ENCODE measurements at regions not wholly inside any gene's neighbourhood (a gene's known extent, or its start where the extent isn't known, plus 50 kb on each side); places are given as distances from the start of the nearest gene placed in this dataset.
A peak's percentile ranks its signal among the peaks of the same experiment; 100 is the strongest.

DNA sequence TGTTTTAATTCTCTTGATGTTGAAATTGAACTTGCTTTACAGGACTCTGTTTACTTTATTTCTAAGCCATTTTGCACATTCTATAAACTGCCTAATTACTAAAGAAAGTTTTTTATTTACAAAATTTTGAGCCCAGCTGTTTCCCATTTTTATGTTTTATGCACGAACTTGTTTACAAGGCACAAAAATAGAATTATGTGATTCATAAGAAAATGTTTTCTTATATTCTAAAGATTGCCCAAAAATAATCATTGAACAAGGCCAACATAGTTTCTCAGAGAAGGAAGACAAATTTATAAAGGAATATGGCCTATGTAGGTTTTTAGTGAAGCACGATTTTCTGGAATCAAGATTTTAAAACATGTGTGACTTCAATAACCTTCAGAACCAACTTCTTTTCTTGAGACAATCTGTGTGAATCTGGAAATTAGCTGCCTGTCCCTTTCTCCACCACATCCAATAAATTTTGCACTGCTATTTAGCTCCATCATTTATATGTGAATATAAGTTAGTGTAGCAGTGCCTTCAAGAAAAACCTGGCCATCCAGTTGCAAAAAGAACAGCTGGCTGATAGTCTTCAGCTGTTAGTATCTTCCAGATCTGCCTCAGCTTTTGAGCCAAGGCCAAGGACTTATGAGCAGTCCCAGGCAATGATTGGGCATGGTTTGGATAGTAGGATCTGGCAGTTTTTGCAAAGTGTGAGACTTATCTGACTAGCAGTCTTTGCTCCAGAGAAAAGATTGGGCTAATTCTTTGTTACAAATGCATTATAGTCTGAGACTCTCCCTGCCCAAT, 253.2 kb upstream of the COL3A1 start:
- DNase-seq (ENCODE audit: low spot score): no peak

DNA sequence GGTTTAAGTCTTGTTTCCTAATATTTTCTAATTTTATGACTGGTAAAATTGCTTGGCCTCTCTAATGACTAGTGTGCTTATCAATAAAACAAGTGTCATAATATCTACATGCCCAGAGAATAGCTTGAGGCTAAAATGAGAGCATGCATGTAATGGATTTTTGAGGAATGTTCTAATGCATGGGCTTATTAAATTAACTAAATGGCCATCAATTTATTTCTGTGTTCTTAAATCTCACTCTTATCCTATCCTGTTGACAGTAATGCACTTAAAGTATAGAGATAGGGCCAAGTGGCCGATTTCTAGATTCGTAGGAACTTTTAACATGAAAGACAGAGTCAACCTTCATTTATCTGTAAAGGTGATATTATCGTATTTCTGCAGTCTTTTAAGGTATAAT, 252.4 kb upstream of the COL3A1 start:
- no peak for DNase-seq (ENCODE audit: low spot score)

DNA sequence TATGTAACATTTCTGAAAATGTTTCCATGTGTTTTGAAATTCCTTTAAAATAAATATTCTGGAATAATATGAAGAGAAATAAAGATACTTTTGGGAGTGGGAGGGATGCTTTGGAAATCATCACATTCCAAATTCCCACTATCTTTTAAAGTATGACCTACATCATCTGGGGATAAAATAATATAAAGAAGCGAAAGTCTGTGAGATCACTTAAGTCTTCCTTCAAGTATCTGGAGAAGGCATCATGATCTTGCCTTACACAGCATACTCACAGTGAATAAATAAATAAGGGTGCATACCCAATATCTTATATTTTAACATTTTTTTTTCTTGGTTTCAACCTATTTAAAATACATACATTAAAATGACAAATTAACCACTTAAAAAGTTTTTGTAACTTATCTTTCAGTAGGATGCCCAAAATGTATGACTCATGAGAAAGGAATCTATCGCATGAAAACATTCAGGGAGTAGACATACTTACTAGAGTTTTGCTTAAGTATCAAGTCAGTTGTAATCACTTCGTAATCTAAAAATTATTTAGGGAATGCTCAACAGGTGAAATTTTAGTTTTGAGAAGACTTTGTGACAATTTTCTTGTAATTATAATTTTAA, 248.3 kb upstream of the COL3A1 start:
- no peak for DNase-seq (ENCODE audit: low spot score)

DNA sequence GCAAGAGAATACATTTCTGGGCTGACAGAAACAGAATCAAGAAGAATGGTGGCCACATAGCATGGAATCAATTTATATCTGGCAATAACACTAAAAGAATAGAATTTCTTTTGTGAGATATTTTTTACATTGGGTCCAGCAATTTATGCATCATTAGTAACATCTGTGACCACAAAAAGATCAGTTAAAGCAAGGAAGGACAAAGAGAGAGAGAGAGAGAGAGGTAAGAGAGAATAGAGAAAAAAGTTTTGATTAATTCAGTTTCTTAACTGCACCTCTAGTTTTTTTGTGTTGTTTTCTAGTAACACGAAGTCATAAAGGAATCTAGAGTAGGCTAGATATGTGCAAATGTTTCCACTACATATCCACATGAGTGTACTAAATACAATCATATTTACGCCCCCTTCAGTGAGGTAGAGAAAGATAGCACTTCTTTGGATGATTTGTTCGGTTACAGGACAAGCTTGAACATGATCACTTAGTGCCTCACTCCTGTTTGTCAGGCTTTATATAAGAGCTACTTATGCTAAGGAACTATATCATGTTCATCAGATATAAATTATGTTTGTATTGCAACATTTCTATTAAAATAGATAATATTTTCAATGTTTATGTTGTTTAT, 247.4 kb upstream of the COL3A1 start:
- DNase-seq (ENCODE audit: low spot score): no peak

DNA sequence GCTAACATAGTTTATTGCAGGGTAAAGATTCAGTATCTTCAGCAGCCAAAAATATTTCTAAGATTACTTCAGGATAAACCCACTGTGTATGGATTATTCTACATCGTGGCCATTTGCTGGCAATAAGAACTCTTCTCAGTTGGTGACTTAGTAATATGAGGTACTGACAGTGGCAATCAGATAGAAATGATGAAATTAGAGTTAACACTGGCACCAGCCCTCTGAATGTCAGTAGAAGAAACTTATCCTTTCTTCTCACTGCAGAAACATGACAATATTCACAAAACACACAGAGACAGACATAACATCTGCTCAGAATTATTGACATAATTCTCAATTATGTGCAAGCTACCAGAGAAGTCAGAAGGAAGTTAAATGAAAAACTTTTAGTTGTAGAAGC, 246.3 kb upstream of the COL3A1 start:
- DNase-seq (ENCODE audit: low spot score): no peak

DNA sequence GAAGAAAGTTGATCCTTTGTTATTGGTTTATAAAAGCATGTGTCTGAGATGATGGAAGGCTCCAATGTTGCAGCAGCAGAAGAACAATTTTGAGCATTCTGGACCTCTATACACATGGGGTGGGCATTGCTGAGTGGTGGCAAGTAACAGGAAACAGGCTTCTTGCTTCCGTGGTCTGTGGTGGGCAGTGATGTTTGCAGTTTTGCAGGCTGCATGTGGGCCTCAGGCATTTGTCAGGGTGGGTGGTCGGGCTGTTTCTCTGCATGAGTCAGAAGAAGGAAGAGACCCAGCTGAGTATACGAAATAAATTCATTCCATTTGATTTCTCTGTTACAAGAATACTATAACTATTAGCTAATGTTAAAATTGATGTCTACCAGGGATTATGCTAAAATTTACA, 239.5 kb upstream of the COL3A1 start:
- peak; percentile 27 for DNase-seq (ENCODE audit: low spot score)

DNA sequence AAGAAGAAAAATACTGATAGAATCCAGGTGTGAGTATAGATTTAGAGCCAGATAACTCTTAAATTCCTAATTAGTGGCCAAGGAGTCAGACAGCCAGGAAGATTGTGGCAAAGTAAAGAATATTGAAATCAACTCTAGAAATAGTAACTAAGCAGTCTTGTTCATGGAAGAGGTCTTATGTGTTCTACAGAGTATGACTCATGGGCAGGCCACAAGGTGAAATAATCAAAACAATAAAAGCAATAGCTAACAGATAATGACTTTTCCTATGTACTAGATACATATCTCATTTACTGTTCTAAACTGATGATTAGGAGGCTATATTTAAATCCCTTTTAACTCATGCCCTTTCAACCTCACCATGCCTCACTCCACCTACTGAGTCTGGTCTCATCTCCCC, 227.4 kb upstream of the COL3A1 start:
- no peak for DNase-seq (ENCODE audit: low spot score)

DNA sequence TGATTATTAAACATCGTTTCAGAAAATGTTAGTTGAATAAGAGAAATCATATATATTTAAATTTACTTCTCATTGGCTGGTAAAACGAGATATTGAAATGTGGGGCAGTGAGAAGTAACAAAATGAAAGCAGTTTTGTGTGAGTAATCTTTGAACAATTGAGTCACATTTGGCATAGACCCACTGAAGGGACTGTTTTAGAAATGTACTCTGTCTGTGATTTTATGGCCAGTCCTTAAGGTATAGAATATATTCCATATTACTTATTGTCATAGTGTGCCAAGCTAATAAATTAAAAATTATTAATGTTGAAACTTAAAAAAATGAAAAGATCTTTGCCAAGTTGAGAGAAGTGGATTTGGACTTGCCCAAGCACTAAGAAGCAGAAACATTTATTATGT, 222.4 kb upstream of the COL3A1 start:
- DNase-seq (ENCODE audit: low spot score): no peak

DNA sequence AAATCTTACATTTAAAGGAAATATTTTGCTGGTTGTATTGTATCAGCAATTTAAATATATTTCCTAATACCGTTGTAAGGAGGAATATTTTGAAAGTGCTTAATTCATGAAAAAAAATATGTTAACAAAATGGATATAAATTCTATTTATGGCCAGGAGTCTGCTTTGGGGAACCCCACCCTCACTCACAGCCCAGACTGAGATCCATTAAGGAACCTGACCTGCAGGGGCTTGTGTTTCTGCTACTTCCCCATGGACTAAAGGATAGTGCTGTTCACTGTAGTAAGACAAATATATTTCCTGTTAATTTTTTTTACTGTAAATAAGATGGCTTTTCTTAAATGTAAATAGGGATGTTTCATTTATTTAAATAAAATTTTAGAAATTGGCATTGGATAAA, 221.9 kb upstream of the COL3A1 start:
- DNase-seq (ENCODE audit: low spot score): no peak

DNA sequence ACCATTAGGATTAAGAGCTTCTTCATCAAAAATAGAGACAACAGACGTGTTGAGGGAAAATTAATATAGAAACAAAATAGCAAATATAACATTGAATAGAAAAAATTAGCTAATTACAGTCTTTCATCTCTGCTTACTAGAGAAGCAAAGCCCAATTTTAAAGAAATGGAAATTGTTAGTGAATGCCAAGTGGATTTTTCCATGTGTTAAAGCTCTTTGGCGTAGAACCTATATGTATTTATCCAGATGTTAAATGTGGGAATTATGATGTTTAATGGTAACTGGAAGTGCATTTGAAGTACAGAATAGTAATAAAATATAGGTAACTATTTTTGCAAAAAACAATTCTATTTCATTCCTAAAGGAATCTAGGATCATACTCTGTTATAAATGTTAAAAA, 212.0 kb upstream of the COL3A1 start:
- DNase-seq (ENCODE audit: low spot score): no peak

DNA sequence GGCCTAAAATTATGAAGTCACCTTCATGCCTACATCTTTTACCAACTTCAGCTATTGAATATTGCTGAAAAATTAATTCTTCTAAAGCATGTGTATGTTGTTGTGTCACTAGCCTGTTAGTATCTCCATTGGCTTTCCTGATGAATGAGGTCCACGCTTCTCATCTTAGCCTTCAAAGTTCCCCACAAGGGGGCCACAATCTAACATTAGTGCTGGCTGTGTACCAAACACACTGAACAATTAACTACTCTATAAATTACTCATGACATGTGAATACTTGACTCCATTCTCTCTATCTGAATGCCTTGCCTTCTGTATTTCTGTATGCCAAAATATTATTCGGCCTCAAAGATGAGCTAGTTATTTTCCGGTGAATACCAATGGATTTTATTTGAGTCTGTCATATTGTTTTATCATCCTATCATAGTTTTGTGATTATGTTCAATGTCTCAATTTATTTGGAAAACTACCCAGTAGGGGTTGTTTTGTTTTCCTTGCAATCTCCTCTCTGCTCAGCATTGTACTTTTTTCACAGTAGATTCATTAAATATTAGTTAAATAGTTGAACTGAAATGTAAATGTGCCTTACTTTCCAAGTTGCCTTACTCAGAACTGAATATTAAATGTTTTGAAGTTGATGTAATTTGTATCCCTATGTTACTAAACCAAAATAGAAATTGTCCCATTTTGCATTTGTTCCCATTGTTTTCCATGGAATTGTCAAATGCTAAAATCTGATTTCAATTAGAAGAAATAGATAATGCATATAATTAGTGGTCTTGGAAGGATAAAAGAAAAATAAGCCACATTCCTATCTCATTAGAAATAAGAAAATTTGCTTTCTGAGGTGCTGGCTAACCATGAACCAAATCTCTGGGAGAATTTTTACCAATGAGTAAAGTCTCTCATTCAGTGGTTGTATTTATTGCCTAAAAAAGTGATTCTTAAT, 208.4 kb upstream of the COL3A1 start:
- peak; percentile 19 for DNase-seq (ENCODE audit: low spot score)

DNA sequence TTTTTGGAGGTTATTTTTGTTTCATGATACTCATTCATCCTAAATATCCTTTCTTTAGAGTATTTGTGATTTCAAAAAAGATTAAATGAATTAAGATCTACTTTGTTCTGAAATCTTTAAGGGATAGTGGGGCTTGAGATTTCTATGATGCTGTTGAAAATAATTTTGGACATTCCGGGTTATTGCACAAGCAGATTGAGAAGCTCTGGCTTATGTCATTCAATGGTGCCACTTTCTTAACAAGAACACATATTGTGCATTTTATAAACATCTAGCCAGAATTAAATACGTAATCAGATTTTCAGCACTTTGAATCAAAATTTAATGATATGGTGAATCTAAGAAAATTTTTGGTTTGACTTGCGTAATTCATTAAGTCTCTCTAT, 207.7 kb upstream of the COL3A1 start:
- no peak for DNase-seq (ENCODE audit: low spot score)

DNA sequence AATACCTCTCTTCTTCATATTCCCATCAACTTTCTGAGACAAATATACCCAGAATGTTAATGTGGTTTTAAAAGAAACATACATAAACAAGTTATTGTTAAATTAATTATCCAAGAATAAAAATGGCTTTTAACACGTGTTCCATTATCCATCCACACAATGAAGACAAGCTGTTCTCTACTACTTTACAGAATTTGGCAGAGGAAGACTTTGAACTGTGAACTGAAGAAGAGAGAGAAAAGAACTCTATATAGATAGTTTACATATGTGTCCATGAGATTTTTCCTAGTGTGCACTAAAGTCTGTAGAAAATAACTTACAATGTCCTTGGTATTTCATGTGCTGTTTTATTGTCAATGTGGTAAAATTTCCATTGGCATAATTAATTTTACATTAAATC, 207.0 kb upstream of the COL3A1 start:
- no peak for DNase-seq (ENCODE audit: low spot score)

DNA sequence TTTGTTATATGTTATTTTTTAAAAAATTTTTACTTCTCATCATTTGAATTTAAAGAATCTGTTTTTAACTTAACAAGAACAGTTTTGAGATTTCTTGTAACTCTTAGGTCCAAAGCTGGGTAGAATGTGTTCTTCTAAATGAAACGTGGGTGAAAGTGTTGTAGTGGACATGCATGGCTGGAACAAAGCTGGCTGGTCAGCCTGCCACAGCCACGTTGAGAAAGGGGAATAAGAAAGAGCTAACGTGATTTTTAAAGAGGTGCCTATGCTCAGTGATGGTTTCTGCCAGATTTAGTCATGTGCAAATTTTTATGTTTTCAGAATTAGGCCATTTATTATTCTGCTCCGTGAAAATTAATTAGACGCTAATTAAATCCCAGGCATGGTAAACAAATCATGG, 203.9 kb upstream of the COL3A1 start:
- no peak for DNase-seq (ENCODE audit: low spot score)

DNA sequence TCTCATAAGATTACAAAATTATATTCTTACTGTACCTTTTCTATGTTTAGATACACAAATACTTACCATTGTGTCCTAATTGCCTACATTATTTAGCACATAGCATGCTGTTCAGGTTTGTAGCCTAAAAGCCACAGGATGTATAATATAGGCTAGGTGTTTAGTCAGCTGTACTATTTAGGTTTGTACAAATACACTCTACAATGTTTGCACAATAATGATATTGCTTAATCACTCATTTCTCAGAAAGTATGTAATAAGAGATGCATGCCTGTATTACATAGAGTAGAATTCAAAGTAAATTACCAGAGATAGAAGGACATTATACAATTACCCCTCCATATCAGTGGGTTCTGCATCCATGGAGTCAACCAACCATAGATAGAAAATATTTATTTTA, 201.1 kb upstream of the COL3A1 start:
- DNase-seq (ENCODE audit: low spot score): no peak

DNA sequence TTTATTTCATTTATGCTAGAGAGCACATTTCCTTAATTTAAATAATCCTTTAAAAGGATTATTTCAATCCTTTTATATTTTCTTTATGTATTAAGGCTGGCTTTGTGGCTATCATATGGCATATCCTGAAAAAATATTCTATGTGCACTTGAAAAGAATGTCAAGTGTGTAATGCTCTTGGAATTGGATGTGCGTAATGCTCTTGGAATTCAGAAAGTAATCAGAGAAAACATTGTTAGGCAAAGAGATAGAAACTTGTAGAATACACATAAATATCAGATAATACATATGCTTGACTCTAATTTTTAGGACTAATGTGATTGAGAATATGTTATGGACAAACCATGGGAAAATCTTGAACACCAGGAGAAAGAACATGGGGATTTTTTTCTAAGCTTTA, 197.5 kb upstream of the COL3A1 start:
- DNase-seq (ENCODE audit: low spot score): no peak

DNA sequence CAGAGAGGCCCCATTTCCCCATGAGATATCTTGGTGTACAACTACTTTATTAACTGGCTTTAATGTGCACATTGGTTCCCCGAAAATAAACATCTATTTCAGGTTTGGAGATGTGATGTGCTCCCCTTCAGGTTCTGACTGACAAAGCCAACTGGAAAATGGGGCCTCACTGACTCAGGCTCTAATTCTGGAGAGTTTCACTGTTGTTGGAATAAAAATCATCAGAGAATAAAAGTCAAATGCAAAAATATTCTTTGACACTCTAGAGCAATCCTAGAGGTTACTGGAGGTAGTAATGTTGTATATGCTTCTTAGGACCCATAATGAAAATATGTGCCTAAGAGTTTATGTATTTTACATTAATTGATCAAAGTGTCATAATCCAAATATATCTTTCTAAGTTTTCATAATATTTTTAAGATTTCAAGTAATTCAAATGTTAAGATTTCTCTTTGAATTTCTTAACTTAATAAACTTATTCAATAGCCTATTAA, 189.9 kb upstream of the COL3A1 start:
- no peak for DNase-seq (ENCODE audit: low spot score)

DNA sequence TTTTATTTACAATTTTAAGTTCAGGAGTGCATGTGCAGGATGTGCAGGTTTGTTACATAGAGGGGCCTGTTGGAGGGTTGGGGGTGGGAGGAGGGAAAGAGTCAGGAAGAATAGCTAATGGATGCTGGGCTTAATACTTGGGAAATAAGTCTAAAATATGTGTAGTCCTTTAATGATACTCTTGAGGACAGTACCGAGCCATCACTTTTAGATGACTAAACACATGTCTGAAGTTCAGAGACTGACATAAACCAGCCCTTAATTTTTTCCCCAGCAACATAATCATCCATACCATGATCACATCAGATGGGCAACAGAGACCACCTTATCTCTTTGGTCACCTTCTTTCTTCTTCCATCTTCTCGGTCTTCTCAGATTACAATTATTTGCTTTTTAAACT, 189.1 kb upstream of the COL3A1 start:
- DNase-seq (ENCODE audit: low spot score): no peak

DNA sequence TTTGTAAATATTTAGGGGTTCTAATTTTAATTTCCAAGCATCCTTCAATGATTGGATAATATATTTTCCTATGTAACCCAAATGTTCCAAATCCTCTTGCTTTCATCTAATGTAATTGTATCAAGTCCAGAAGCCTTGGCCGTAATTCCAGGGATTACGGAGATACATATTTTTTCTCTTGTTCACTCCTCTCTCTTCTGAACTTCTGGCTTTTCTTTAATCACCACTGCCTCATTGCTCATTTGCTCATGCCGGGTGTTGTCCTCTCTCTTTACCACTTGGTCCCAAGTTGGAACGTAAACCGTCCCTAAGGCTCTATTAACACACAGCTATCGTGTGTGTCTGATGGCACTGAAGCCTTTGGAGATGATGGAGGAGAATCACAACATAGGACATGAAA, 188.7 kb upstream of the COL3A1 start:
- DNase-seq (ENCODE audit: low spot score): no peak

DNA sequence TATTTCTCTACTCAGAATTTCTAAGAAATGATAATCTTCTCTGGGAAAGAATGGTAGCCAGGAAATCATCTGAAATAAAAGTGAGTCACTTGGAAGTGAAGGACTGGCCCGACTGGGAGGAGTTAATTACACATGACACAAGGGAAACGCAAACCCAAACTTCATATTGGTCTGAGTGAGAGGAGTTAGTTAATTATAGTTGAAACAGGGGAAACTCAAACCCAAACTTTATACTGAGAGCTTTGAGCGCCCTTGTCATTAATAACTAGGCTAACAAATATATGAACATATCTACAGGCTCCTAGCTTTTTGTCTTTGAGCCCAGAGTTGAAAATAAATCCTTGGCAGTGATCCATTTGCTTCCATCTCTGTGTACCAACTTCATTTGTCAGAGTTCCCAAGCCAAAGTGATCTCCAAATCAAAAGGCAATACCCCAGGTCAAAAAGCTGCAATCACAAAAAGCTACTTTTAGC, 187.8 kb upstream of the COL3A1 start:
- peak; percentile 58 for DNase-seq (ENCODE audit: low spot score)

DNA sequence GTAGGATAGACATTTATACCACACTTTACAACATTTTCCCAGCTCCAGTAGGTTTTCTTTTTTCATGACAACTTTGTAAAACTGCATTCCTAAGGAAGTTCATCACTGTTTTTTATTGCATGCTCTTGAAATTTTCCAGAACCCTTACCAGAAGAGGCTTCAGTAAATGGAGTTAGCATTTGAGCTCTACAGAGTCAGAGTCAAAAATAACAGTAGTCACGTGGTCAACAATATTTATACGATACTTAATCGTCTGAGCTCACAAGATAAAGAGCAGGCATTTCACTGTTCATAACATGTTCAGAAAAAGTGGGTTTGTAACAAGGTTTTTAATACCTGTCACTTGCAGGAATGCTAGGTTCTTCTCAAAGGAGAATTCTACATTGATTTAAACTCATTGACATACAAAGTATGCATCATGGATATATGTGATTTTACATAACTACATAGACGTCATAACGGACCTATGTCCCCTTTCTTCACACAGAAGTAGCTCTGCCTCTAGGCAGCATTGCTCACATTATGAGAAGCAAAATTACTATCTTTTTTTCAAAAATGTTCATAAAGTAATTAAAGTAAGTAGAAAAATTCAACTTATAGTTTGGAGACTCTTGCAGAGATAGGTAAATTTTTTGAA, 187.0 kb upstream of the COL3A1 start:
- peak; percentile 44 for DNase-seq (ENCODE audit: low spot score)
